Ammon's horn (tissue), 1 donor: ENCODE measurements at regions not wholly inside any gene's neighbourhood (a gene's known extent, or its start where the extent isn't known, plus 50 kb on each side); places are given as distances from the start of the nearest gene placed in this dataset.
A peak's percentile ranks its signal among the peaks of the same experiment; 100 is the strongest.
"Not testable (repeated sequence)": the region's sequence is repeated elsewhere in the genome, so short reads cannot be mapped to it uniquely, and the experiment has no call there.

Experiments used
- DNase-seq: peaks from one replicate; pipeline ENCODE4 v3.0.0-alpha.2; 2016; ENCODE audit warnings: low spot score

DNA sequence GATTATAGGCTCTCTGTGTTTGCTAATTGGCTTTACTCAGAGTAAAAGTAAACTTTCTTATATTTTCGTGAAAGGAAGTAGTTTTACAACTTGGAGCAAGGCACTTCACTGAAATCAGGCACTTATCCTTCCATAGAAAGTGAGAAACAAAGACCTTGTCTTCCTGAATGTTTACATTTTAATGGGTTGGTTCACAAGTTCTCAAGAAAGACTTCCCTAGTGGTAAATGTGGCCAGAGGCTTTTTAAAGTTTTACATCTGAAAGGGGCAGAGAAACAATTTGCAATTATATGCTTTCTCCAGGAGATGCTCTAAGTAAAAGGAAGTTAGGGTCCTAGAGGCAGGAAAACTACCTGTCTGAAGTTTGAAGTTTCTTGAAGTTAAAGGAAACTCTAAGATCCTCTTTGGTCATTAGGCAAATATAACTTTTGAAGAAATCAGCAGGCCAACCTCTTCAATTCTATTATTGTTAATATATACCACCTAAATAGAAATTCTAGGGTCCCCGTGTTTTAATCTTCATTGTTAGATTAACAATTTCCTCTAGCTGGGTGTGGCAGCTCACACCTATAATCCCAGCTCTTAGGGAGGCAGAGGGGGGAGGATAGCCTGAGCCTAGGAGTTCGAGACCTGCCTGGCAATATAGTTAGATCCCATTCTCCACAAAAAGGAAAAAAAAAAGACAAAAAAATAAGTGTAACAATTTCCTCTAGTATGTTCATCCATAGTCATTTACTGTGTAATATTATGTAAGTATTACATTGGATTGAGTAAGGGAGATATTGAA lies 644.9 kb upstream of the FOXG1 start:
- DNase-seq = no peak

DNA sequence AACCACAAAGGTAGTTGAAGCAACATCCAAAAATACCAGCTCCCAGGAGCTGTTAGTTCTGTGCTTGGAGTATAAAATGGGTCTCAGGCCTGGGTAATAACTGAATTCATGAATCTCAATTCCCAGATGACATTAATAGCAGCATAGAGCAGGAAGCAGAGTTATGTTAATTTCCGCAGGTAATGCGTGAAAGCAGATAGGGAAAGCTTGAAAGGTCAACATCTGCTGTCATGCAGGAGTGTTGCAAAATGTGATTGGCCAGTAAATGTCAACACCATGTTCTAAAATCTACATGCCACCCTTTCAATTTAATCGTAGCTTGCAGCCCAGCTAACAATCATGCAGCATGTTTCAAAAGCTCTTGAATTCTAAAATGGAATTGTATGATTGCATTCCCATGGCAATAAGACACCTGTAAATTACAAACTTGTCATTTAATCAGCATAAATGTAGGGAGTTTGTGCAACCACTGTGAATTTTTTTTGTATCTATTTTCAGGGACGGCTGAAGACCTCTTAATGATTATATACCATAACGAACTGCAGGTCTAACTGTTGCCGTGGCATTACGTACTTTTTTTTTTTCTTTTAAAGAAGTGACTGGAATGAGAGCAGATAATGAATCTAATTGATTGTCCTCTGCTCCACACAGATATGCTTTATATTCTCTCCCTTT lies 635.8 kb upstream of the FOXG1 start:
- no peak for DNase-seq

DNA sequence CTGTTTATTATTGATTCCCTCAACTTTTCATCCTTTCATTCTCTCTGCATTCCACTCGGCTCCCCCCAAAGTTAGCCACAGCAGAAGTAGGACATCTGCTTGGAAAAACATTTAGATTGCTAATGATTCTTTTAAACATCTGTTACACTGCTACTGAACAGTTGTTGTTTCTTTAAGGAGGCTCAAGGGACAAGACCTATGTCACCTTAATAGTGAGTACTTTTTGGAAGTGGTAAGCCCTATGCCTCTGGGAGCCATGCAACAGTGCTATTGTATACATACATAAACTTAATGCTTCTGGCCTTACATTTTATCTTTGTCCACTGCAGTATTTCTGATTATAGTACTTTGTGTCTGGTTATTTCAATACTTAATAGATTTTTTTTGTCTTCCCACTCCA lies 628.2 kb upstream of the FOXG1 start:
- DNase-seq = no peak

DNA sequence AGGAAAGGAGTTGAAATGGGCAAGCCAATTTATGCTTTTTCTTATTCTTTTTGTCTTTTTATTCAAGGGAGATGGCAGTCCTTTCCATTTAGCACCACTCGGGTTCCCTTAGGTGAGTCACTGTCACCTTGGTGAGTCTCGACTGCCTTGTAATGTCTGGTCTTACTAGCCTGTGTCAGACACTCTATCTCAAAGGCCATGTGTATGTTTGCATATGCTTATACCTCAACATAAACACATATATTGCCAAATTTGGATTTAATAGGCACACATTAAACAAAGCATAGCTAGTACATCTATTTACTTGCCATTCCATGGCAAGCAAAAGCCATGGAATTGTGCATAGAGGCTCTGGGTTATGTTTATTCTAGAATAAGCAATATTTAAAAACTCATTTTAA lies 624.9 kb upstream of the FOXG1 start:
- DNase-seq = no peak

DNA sequence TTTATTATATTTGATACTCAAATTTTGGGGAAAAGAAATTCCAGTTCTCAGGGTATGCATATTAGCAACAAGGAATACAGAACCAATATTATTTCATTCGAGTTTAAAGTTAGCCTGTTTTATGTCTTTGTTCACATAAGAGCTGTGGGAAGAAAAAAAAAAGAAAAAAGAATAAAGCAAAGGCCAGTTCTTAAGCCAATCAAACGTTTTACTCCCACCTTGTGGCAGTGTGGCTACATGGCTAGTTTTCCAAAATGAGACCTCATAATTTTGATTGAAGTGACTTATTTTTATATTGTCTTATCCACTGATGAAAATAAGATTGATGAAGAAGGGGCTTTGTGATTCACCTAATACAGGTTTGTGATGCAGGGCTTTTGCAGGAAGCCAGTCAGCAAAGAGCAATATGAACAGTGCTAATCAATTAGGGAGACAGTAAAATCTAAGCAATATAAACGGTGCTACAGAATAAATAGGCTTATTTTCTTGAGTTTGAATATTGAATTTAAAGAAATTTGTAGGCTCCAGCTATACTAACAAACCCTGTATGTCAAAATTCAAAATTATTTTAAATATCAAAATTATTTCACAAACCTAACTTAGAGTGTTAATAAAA lies 624.1 kb upstream of the FOXG1 start:
- DNase-seq = peak; percentile 54

DNA sequence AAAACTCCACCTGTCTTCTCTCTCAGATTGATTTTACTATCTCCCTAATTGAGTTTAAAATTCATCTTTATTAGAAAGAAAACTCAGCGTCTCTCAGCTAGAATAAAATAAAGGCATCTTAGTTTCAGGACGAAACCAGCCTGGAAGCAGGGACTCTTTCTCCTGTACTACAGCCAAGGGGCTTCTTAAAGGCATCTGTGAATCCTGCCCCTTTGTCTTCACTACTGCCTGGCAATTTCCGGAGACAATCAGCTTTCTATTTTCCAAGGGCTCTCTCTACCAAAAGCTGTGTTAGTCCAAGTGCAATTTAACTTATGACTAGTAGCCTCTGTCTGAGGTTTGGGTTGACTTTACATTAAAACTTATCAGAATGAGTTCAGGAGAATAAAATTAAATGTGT lies 623.3 kb upstream of the FOXG1 start:
- peak; percentile 16 for DNase-seq

DNA sequence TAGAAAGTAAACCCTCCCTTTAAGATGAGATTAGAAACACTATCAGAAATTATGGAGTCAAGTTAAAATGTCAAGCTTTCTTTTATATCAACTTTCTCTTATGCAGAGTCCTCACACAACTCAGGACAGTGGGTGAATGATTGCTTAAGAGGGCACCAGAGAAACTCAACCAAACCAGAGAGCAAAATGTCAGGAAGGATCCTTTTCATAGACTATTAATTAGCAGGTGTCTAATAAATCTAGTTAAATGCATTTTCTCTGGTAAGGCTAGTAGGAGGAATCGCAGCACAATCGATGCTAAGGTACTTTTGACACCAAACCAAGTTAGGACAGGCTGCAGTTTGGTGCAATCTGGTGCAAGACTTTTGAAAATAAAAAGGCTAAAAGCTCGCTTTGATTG lies 614.7 kb upstream of the FOXG1 start:
- DNase-seq = no peak

DNA sequence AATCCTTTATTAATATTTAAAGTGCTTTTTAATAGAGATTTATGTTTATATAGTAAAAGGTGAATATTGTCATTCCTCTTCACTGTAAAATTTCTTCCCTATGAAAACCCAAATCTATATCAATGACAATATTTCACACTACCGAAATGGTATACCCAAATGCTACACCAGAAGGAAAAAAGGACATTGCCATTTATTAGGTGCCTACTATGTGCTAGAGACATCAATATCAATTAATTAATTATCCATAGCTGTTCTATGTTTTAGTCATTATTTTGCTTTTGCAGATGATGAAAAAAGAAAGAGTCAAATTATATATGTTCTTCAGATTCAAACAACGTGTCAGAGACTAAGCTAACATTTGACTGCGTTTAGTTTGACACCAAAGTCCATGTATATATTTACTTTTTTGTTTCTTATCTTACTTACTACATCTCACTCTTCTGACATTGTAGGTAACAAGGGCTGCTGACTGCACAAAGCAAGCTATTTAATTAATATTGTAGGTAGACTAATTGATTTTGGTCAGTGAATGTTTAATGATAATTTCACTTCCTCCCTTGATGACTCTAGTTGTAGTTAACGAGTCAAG lies 614.0 kb upstream of the FOXG1 start:
- no peak for DNase-seq

DNA sequence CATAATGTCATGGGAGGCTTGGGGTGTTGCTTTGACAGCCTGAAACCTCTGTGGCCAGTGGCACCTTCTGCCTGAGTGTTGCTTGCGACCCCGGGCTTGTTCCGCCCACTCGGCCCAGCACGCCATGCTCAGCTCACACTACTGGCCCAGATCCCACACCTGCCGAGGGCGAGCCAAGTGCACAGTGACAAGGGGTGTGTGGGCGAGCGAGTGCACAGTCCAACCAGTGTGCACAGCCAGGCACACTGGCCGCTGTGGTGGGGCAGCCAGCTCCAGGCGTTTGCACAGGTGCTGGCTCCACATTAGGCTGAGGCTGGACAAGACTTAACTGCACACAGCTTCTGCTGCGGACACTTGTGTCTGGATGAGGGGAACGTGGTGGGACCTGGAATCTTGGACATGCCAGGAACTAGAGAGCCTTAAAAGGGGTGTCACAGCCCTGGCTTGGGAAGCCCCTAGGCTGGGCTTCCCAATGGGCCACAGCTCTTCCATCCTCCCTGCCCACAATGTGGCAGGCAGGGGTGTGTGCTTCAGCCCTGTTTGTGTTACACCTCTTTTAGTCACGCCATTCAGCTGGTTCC lies 609.2 kb upstream of the FOXG1 start:
- DNase-seq = no peak

DNA sequence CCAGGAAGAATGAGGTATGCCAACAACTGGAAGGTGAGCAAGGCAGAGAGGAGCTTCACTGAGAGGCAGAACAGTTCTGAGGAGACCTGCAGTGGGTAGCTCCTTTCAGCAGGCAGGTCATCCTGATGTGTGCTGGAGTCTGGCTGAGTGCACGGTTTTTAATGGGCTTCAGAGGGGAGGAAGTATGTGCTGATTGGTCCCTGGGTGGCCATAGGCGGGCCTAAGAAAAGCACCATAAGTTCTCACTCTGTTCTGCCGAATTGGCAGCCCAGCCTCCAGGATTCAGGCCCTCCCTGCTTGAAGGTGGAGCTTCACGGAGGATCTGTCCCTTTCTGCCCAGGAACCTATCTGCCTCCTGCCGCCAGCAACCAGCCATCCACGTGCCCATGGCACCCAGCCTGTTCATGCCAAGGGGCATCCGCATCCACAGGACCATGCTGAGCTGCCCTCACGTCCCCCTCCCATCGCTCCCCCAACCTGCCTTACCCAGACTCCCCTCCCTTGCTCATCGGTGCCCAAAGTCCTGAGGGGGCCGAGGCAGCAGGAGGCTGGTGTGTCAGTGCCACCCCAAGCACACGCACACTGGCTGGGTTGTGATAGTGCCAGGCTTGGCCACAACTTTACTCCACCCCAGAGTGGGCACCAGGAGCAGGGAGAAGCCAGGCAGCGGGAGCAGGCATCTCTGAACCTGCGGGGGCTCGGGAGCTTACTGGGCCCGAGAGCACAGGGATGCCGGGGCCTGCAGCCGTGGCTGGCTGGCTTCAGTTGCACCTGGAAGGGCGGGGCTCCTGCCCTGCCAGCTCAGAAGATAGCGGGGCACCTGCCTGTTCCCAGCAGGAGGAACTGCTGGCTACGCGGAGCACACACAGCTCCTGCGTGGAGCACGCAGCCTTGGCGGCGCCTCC lies 608.4 kb upstream of the FOXG1 start:
- no peak for DNase-seq

DNA sequence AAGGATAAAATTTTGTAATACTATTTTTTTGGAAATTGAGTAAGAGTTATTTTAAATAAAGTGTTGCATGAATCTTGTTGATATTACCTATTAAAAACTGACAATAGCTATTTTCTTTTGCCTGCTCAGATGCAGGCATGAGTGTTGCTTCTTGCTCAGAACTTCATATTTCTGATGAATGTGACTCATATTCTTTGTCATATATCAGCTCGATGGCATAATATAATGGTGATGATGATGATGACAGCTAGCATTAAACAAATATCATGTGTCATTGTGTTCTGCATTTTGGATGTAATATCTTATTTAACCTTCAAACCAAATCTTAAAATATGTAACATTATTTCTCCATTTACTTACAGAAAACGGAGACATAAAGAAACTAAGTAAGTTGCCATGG lies 605.5 kb upstream of the FOXG1 start:
- no peak for DNase-seq

DNA sequence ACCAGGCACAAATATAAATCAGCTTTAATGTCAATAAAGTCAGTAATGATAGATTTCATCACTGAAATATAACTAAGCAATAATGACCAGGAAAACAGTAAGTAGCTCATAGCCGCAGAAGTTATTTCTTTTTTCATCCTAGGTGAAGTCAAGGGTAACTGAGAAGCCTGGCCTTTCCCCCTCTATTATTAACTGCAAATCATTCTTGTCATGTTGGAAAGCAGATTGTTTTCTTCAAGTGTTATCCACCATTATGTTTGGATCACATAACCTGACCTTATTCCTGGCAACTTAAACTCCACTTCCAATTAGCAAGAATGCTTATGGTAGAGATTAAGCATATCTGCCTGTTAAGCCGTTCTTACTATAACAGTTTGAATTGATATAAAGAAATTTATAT lies 603.4 kb upstream of the FOXG1 start:
- no peak for DNase-seq

DNA sequence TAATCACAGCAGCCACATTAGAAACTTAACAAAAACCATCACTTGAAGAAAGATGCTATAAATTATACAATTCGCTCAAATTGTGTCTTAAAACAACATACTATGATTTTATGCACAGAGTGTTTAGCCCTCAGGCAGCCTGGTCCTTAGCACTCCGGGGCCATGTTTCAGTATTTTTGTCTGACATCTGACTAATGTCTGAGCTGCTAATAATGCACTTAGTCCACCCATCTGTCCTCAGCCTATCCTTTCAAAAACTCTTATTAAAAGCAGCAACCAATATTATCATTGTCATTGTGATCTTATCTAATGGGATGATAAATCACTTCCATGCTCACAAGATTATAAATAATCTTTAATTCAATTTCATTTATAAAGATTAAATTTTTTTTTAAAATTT lies 602.7 kb upstream of the FOXG1 start:
- DNase-seq = no peak

DNA sequence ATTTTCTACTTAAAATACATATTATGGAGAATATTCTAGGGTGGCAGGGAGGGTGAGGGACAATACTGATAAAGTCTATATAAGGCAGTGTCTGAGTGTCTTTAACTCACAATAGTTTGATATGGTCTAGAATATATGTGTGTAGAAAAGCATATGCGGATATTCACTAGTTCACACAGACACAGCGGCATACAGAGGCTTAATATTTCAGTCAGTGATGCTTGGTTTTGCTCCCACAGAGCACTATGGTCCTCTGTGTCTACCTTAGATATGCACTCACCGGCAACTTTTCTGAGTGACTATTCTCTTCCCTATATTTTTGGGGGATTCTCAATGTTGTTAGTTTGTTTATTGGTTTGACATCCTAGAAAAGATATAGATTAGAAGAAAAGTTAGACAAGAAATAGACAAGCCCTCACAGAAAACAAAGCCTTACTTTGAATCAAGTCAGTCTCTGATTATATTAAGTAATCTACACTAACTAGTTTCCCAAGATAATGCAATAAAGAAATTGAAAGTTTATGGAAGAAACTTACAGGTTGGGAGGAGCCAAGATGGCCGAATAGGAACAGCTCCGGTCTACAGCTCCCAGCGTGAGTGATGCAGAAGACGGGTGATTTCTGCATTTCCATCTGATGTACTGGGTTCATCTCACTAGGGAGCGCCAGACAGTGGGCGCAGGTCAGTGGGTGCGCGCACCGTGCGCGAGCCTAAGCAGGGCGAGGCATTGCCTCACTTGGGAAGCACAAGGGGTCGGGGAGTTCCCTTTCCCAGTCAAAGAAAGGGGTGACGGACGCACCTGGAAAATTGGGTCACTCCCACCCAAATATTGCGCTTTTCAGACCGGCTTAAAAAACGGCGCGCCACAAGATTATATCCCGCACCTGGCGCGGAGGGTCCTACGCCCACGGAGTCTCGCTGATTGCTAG lies 578.4 kb upstream of the FOXG1 start:
- DNase-seq = not testable (repeated sequence)

DNA sequence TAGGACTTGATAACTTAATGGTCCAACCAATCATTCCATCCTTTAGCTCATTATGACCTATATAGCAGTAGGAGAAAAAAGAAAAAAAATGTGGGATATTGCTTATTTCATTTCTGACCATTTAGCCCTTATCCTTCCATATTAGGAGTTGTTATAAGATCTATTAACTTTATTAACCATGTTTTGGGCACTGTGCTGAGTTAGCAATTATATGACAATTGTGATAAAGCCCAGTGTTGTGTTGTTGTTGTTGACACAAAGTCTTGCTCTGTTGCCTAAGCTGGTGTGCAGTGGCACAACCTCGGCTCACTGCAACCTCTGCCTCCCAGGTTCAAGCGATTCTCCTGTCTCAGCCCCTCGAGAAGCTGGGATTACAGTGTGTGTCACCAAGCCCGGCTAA lies 569.7 kb upstream of the FOXG1 start:
- no peak for DNase-seq

DNA sequence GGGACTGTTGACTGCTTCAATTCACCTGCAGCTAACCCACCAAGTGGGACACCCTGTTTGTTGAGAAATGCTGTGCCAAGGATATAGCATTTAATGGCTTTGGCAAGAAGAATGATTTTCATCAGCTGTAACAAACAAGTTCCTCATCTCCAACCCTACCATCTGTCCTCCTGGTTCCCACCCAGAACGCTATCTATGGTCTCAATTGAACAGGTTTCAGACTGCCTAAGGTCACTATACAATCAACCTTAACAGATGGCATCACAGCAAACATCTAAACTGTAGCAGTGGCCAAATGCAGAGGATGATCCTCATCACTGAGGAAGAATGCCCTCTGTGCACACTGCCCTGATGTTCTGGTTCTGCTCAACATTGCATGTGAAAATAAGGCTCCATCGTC lies 546.2 kb upstream of the FOXG1 start:
- no peak for DNase-seq

DNA sequence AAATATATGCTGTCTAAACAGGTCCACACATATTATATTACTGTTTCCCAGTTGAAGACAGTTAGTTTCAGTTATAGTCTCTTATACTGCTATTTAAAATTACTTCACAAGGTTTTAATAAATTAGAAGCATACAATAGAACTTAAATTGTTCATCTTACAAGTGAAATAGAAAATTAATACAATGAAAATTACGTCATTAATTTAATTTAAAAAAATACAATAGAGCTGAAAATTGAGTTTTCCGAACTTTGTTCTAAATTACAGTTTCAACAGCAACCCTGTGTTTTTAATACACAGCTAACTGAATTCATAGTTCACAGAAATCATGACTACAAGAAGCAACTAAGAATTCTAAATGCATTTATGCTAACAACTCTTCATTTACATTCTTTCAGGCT lies 525.7 kb upstream of the FOXG1 start:
- no peak for DNase-seq

DNA sequence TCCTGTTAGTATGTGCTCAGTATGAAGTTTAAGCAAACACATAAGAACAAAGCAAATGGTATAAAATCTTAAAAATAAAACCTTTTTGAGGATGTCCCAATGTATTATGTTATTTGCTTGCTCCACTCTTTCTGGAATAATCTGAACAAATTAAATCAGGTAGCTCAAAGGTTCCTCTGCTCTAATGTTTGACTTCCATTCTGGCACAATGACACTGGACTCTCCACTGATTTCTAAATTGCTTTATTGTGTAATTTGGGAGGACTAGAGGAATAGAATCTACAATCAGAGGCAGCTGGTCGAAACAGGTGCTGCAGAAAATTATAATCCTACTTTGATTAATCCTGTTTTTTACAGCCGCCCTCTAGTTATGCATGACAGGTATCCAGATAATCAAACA lies 523.7 kb upstream of the FOXG1 start:
- no peak for DNase-seq

DNA sequence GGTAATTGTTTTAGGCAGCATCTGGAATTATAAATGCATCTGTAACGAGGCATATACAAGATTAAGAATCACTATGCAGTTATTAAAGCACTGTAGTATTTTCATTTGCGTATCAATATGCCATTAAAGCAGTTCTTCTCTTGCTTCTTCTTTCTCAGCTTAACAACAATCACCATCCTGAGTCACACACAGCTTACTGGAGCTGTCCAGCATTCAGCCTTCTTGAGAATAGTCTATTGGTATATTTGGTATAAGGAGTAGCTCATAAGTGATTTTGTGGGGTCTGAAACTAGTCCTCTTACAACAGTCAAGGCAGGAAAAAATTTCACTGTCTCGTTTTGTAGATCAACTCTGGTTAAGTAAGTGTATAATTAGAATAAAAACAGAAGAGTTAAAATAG lies 523.0 kb upstream of the FOXG1 start:
- no peak for DNase-seq

DNA sequence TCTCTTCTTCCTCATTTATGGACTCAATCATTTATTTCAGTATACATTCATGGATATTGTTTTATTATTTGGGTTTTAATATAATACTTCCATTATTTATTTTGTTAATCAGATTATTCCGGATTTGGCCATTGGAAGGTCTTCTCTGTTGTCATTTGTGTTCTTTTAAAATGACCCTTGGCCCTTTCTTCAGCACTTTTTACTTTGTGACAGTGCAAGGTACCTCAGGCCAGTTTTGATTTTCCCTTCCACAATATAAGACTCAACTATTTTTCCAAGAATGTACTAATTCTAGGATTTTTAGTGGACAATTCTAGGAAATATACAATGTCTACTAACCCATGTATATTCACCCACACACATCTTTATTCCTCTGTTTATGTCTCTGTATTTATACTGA lies 521.4 kb upstream of the FOXG1 start:
- no peak for DNase-seq

DNA sequence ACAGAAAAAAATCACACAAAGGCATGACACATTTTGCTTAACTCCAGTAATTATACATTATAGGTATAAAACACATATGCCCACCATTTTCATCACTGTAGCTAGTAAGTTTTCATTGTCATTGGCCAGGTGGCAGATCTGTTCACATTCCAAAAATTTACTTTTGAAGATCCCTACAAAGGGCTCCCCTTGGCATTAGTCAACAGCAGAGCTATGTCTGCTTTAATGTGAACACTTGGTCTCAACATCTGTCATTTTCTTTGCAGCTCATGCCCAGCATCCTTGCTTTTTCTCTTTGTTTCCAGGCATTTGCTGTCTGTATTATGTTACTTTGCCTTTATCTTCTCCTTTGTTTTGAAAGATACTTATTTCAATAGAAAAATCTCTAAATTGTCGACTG lies 519.1 kb upstream of the FOXG1 start:
- DNase-seq = no peak
